Astrocyte (in vitro differentiated cells and primary cell): ENCODE measurements at regions not wholly inside any gene's neighbourhood (a gene's known extent, or its start where the extent isn't known, plus 50 kb on each side); places are given as distances from the start of the nearest gene placed in this dataset.

ENCODE experiments used
- CTCF ChIP-seq: IDR thresholded peaks from 2 replicates; pipeline ENCODE4 v1.5.1; 2011; ENCODE audit warnings: low read depth, mild to moderate bottlenecking, inconsistent platforms, low read length, moderate library complexity; ENCODE audit not compliant: insufficient read depth
- EZH2 ChIP-seq: IDR thresholded peaks from 2 replicates; pipeline ENCODE4 v1.6.1; 2012; ENCODE audit warnings: mild to moderate bottlenecking, low read length, inconsistent platforms; ENCODE audit not compliant: insufficient read depth

- TF ChIP-seq CTCF: no peak
- no peak for TF ChIP-seq EZH2
Observed at GRCh38 chr4:137739391-137739790, 207.1 kb upstream of the PCDH18 start.
